ENCODE measurements at regions not wholly inside any gene's neighbourhood (a gene's known extent, or its start where the extent isn't known, plus 50 kb on each side); places are given as distances from the start of the nearest gene placed in this dataset.

DNA sequence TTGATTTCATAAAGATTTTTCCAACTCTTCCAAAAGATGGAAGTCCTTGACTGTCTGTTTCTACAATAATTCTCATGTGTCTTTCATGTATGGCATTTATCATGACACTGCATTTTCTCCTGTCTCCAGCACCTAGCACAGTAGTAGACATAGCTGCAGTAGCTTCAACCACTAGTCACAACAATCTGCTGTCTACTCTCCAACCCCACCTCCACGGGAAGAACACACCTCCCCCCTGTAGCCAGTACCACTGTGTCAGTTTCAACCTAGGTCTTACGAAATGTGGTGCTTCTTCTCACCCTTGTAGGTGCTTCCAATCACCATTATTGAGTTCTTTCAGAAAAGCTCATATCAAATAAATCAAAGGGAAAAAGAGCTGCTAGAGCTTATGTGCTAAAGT is 425.1 kb upstream of the ADAMTS5 start:
- TF ChIP-seq POLR2A (IDR thresholded peaks at IDR 0.05; ENCODE audit: low read length) (no peak), GATA1 (IDR thresholded peaks at IDR 0.05; ENCODE audit: low read depth, low read length) (no peak)
